ENCODE measurements at regions not wholly inside any gene's neighbourhood (a gene's known extent, or its start where the extent isn't known, plus 50 kb on each side); places are given as distances from the start of the nearest gene placed in this dataset.
A peak's percentile ranks its signal among the peaks of the same experiment; 100 is the strongest.

- POLR2A ChIA-PET = no interaction called here
- DNase-seq (ENCODE audit: extremely low spot score) = no peak
- TF ChIP-seq ELF4 (IDR thresholded peaks at IDR 0.05) (no peak), CTBP1 (IDR thresholded peaks at IDR 0.05; ENCODE audit: borderline replicate concordance) (no peak), ARNT (IDR thresholded peaks at IDR 0.05) (no peak), L3MBTL2 (conservative IDR thresholded peaks at IDR 0.05) (no peak), TARDBP (IDR thresholded peaks at IDR 0.05) (no peak), PKNOX1 (IDR thresholded peaks at IDR 0.05) (no peak), FOXA1 (IDR thresholded peaks at IDR 0.05) (no peak), LEF1 (IDR thresholded peaks at IDR 0.05; ENCODE audit: borderline replicate concordance) (no peak), HDGF (IDR thresholded peaks at IDR 0.05; ENCODE audit: borderline replicate concordance) (no peak), SP1 (IDR thresholded peaks at IDR 0.05) (no peak), FOXK2 (IDR thresholded peaks at IDR 0.05) (no peak)
- CTCF ChIA-PET = interaction anchor here (1.0 kb wide), 1 partner anchor 17 kb away, joined by 3 read pairs; no protein-coding TSS in a partner anchor
Observed at GRCh38 chr21:34022627-34023335, 50.6 kb upstream of the MRPS6 start.

- no peak for DNase-seq (ENCODE audit: extremely low spot score)
- TF ChIP-seq SP1 (IDR thresholded peaks at IDR 0.05) (no peak), FOXM1 (IDR thresholded peaks at IDR 0.05; ENCODE audit: borderline replicate concordance) (no peak), LEF1 (IDR thresholded peaks at IDR 0.05; ENCODE audit: borderline replicate concordance) (no peak), BHLHE40 (IDR thresholded peaks at IDR 0.05; ENCODE audit: borderline replicate concordance) (no peak), PKNOX1 (IDR thresholded peaks at IDR 0.05) (no peak)
- CTCF ChIA-PET = no interaction called here
- POLR2A ChIA-PET = no interaction called here
Observed at GRCh38 chr21:34021726-34022125, 51.7 kb upstream of the MRPS6 start.

GRCh38 chr21:34020983-34021553 is 52.3 kb upstream of the MRPS6 start:
- POLR2A ChIA-PET = no interaction called here
- CTCF ChIA-PET = no interaction called here
- DNase-seq (ENCODE audit: extremely low spot score) = no peak
- no peak for TF ChIP-seq ARNT (IDR thresholded peaks at IDR 0.05)
- no peak for TF ChIP-seq FOXA1 (IDR thresholded peaks at IDR 0.05)
- TF ChIP-seq LEF1 (IDR thresholded peaks at IDR 0.05; ENCODE audit: borderline replicate concordance) = no peak
- TF ChIP-seq FOXM1 (IDR thresholded peaks at IDR 0.05; ENCODE audit: borderline replicate concordance) = no peak
- TF ChIP-seq SUZ12 (IDR thresholded peaks at IDR 0.05) = no peak
- TF ChIP-seq ELF4 (IDR thresholded peaks at IDR 0.05) = no peak
- TF ChIP-seq NFRKB (IDR thresholded peaks at IDR 0.05) = no peak

GRCh38 chr21:34020005-34020847 is 53.2 kb upstream of the MRPS6 start:
- TF ChIP-seq ELF4 (IDR thresholded peaks at IDR 0.05) (no peak), PKNOX1 (IDR thresholded peaks at IDR 0.05) (peak; percentile 81)
- peak; percentile 21 for DNase-seq (ENCODE audit: extremely low spot score)
- POLR2A ChIA-PET = no interaction called here
- CTCF ChIA-PET = no interaction called here

GRCh38 chr21:34019402-34019801 is 54.0 kb upstream of the MRPS6 start:
- ChIA-PET POLR2A (no interaction called here), CTCF (no interaction called here)
- TF ChIP-seq FOXM1 (IDR thresholded peaks at IDR 0.05; ENCODE audit: borderline replicate concordance) = no peak
- TF ChIP-seq SUZ12 (IDR thresholded peaks at IDR 0.05) = no peak
- no peak for TF ChIP-seq FOXK2 (IDR thresholded peaks at IDR 0.05)
- no peak for DNase-seq (ENCODE audit: extremely low spot score)

- POLR2A ChIA-PET = no interaction called here
- CTCF ChIA-PET = no interaction called here
- TF ChIP-seq NFRKB (IDR thresholded peaks at IDR 0.05) = no peak
- no peak for TF ChIP-seq ZNF384 (IDR thresholded peaks at IDR 0.05)
- DNase-seq (ENCODE audit: extremely low spot score) = no peak
Observed at GRCh38 chr21:34018910-34019309, 54.5 kb upstream of the MRPS6 start.

- POLR2A ChIA-PET = no interaction called here
- CTCF ChIA-PET = interaction anchor here (0.6 kb wide), 1 partner anchor 12 kb away, joined by 4 read pairs; no protein-coding TSS in a partner anchor
- DNase-seq (ENCODE audit: extremely low spot score) = no peak
- TF ChIP-seq SP1 (IDR thresholded peaks at IDR 0.05) (no peak), FOXA1 (IDR thresholded peaks at IDR 0.05) (no peak), ARNT (IDR thresholded peaks at IDR 0.05) (no peak)
Observed at GRCh38 chr21:34018185-34018584, 55.2 kb upstream of the MRPS6 start.
